ENCODE measurements at regions not wholly inside any gene's neighbourhood (a gene's known extent, or its start where the extent isn't known, plus 50 kb on each side); places are given as distances from the start of the nearest gene placed in this dataset.

DNA sequence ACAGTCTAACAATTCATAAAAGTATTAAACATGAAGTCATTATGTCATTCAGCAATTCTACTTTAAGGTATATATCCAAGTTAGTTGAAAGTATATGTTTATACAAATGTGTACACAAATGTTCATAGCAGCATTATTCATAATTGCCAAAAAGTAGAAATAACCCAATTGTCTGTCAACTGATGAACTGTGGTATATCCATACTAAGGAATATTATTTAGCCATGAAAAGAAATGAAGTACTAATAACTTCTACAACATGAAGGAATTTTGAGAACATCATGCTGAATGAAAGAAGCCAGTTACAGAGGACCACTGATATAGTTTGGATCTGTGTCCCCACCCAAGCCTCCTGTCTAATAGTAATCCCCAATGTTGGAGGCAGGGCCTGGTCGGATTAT, 224.3 kb downstream of the SPATA31D1 start:
- no peak for DNase-seq
- peaks cover 10 to 31% (median 18%) of the 10 kb centered on the region in 7 donors for H3K9me3 Mint-ChIP-seq
- ATAC-seq (ENCODE audit: low read depth in 2 of 2): no peak
- peaks cover 6 to 25% of the 10 kb centered on the region in 2 donors for H3K36me3 Mint-ChIP-seq
- peaks cover 0 to 9% (median 0%) of the 10 kb centered on the region in 3 donors for H3K27me3 Mint-ChIP-seq
- H3K4me3 Mint-ChIP-seq: no peak overlapping the region
- peaks cover 14 to 29% (median 22%) of the 10 kb centered on the region in 3 donors for H3K4me1 Mint-ChIP-seq
- H3K27ac Mint-ChIP-seq: no peak overlapping the region

GRCh38 chr9:82216435-82216834, 227.9 kb downstream of the SPATA31D1 start:
- Mint-ChIP-seq H3K4me1 (peaks cover 5 to 10% (median 9%) of the 10 kb centered on the region in 3 donors), H3K9me3 (peaks cover 0 to 16% (median 5%) of the 10 kb centered on the region in 7 donors), H3K4me3 (no peak overlapping the region), H3K27ac (peak overlapping the region in 1 of 6 donors; percentile 25), H3K36me3 (no peaks in the 10 kb centered on the region), H3K27me3 (peaks cover 0 to 14% (median 0%) of the 10 kb centered on the region in 3 donors)
- no peak for DNase-seq
- no peak for ATAC-seq (ENCODE audit: low read depth in 2 of 2)

GRCh38 chr9:82223442-82223841, 234.9 kb downstream of the SPATA31D1 start:
- no peak for ATAC-seq (ENCODE audit: low read depth in 2 of 2)
- Mint-ChIP-seq H3K9me3 (peaks cover 0 to 11% (median 4%) of the 10 kb centered on the region in 7 donors), H3K4me1 (peaks cover 0 to 6% (median 0%) of the 10 kb centered on the region in 3 donors), H3K27me3 (peaks cover 0 to 5% (median 5%) of the 10 kb centered on the region in 3 donors), H3K27ac (no peak overlapping the region), H3K4me3 (no peak overlapping the region), H3K36me3 (no peaks in the 10 kb centered on the region)
- no peak for DNase-seq

- ATAC-seq (ENCODE audit: low read depth in 2 of 2) (no peak), DNase-seq (no peak)
- peaks cover 0 to 5% (median 0%) of the 10 kb centered on the region in 3 donors for H3K27me3 Mint-ChIP-seq
- H3K27ac Mint-ChIP-seq: no peak overlapping the region
- peaks cover 13 to 37% of the 10 kb centered on the region in 2 donors for H3K36me3 Mint-ChIP-seq
- H3K9me3 Mint-ChIP-seq: peaks cover 6 to 54% (median 32%) of the 10 kb centered on the region in 7 donors
- peak overlapping the region in 1 of 8 donors; percentile 42 for H3K4me3 Mint-ChIP-seq
- peaks cover 12 to 15% (median 14%) of the 10 kb centered on the region in 3 donors for H3K4me1 Mint-ChIP-seq
These were observed 242.8 kb downstream of the SPATA31D1 start for GRCh38 chr9:82231411-82231810.

- peak; percentile 21 for DNase-seq
- H3K9me3 Mint-ChIP-seq: peaks cover 6 to 56% (median 29%) of the 10 kb centered on the region in 7 donors
- ATAC-seq (ENCODE audit: low read depth in 2 of 2): peak; percentile 69 to 82
These were observed 245.8 kb downstream of the SPATA31D1 start for GRCh38 chr9:82234160-82234943.

DNA sequence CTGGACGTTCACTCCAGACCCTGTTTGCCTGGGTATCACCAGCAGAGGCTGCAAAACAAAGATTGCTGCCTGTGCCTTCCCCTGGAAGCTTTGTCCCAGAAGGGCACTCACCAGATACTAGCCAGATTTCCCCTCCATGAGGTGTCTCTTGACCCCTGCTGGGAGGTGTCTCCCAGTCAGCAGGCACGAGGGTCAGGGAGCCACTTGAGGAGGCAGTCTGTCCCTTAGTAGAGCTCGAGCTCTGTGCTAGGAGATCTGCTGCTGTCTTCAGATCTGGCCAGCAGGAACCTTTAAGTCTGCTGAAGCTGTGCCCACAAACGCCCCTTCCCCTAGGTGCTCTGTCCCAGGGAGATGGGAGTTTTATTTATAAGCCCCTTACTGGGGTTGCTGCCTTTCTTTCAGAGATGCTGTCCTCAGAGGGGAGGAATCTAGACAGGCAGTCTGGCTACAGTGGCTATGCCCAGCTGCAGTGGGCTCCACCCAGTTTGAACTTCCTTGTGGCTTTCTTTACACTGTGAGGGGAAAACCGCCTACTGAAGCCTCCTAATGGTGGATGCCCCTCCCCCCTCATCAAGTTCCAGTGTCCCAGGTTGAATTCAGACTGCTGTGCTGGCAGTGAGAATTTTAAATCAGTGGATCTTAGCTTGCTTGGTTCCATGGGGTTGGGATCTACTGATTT, 253.9 kb downstream of the SPATA31D1 start:
- peak overlapping the region in 6 of 8 donors; percentile 13 to 62 (median 54) for H3K4me3 Mint-ChIP-seq
- no peaks in the 10 kb centered on the region for H3K27me3 Mint-ChIP-seq
- peaks cover 13 to 47% (median 24%) of the 10 kb centered on the region in 3 donors for H3K4me1 Mint-ChIP-seq
- peaks cover 12 to 41% of the 10 kb centered on the region in 2 donors for H3K36me3 Mint-ChIP-seq
- H3K27ac Mint-ChIP-seq: peak overlapping the region in 3 of 6 donors; percentile 26 to 60 (median 54)
- peak; percentile 40 to 48 for ATAC-seq (ENCODE audit: low read depth in 2 of 2)
- no peak for DNase-seq
- peaks cover 17 to 60% (median 31%) of the 10 kb centered on the region in 7 donors for H3K9me3 Mint-ChIP-seq

More at GRCh38 chr9:82234160-82234943, 245.8 kb downstream of the SPATA31D1 start:
- H3K36me3 Mint-ChIP-seq: peaks cover 14 to 33% of the 10 kb centered on the region in 2 donors
- H3K27me3 Mint-ChIP-seq: no peaks in the 10 kb centered on the region
- H3K4me3 Mint-ChIP-seq: peak overlapping the region in 5 of 8 donors; percentile 0 to 55 (median 7)
- H3K27ac Mint-ChIP-seq: peak overlapping the region in 1 of 6 donors; percentile 90
- peaks cover 14 to 18% (median 15%) of the 10 kb centered on the region in 3 donors for H3K4me1 Mint-ChIP-seq

GRCh38 chr9:82247318-82247717, 258.7 kb downstream of the SPATA31D1 start:
- ATAC-seq (ENCODE audit: low read depth in 2 of 2) (peak; percentile 68 to 81), DNase-seq (no peak)
- H3K36me3 Mint-ChIP-seq: peaks cover 0 to 10% of the 10 kb centered on the region in 2 donors
- no peaks in the 10 kb centered on the region for H3K27me3 Mint-ChIP-seq
- no peak overlapping the region for H3K4me3 Mint-ChIP-seq
- H3K9me3 Mint-ChIP-seq: peaks cover 0 to 16% (median under 1%) of the 10 kb centered on the region in 7 donors
- peaks cover 6 to 38% (median 24%) of the 10 kb centered on the region in 3 donors for H3K4me1 Mint-ChIP-seq
- peak overlapping the region in 2 of 6 donors; percentile 43 to 84 for H3K27ac Mint-ChIP-seq

DNA sequence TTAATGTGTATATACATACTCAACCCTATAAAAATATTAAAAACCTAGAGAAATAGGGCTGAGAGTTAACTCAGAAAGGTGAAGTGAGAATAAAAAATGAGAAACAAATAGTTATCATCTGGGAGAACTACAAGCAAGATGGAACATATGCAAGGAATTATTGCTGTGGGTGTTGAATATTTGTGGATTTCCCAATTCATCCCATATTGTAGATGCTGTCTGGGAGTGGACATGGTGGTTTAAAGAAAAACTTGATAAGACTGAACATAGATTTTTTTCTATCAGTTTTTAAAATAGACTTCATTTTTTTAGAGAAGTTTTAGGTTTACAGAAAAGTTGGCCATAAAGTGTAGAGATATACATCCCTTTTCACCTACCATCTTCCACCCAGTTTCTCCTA, 263.5 kb downstream of the SPATA31D1 start:
- Mint-ChIP-seq H3K4me3 (no peak overlapping the region), H3K27me3 (no peaks in the 10 kb centered on the region), H3K27ac (no peak overlapping the region), H3K4me1 (peaks cover 0 to 10% (median 9%) of the 10 kb centered on the region in 3 donors), H3K9me3 (peaks cover 0 to 3% (median 0%) of the 10 kb centered on the region in 7 donors), H3K36me3 (no peaks in the 10 kb centered on the region)
- DNase-seq (no peak), ATAC-seq (ENCODE audit: low read depth in 2 of 2) (no peak)

DNA sequence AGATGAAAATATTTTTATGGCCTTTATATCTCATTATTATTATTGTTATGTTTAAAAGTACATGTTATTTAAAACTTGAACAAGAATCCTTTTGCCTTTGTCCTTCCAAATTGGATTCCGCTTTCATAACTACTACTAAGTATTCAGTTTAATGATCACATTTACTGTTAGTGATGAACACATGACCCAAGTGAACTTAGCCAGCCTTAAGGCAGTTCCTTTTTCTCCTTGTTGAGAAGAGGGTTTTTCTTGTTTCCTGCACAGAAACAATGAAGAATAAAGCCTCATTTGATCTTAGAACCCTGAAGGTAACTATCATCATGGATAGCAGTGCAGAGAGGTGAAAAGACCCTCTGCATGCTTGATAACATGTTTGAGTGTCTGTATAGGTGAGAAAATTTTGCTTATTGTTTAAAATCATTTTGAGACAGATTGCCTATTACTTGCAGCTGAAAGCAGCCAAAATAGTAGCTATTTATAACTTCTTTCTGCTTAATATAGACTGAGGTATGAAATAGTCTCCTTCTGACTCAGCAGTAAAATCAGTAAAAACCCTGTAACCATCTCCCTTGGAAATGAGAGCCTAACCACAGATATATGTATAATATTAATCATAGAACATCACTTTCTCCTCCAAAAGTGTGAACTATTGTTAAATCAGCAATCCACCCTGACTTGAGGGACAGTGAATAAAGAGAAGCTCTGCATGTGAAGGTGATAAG, 266.2 kb downstream of the SPATA31D1 start:
- DNase-seq: no peak
- H3K4me3 Mint-ChIP-seq: no peak overlapping the region

DNA sequence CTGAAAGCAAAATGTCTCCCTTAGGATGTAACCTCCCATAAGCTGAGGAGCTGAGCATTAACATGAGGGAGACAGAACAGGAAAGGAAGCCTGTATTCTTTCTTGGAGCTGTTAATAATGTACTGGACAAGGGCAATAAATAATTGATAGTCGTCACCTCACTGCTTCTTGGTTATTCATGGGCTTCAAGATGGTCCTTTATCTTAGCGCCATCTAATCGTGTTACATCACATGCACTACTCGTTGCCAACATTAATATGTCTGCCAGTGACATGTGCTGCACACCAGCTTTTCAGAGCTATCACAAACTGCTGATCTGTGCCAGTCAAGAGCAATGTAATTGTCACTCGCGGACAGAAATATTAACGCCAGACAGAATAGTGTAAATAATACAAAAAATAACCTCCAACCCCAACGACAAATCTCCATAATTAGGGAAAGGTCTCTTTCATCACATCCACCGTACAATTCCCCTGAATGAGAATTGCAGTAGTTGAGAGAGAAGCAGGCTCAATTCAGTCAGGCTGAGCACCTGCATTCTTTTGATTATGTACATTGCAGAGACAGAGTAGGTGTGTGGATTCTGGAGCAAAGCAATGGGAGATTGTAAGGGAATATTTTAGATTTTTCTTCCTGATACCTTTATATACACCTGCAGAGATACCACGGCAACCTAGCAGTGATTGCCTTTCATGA, 267.1 kb downstream of the SPATA31D1 start:
- Mint-ChIP-seq H3K36me3 (no peaks in the 10 kb centered on the region), H3K9me3 (peaks cover 0 to 3% (median 0%) of the 10 kb centered on the region in 7 donors), H3K4me3 (no peak overlapping the region), H3K27me3 (no peaks in the 10 kb centered on the region), H3K27ac (no peak overlapping the region), H3K4me1 (no peaks in the 10 kb centered on the region)
- no peak for DNase-seq
- ATAC-seq (ENCODE audit: low read depth in 2 of 2): no peak

More for the DNA sequence above, 266.2 kb downstream of the SPATA31D1 start:
- Mint-ChIP-seq H3K9me3 (peaks cover 0 to 3% (median 0%) of the 10 kb centered on the region in 7 donors), H3K27ac (no peak overlapping the region), H3K36me3 (no peaks in the 10 kb centered on the region), H3K27me3 (no peaks in the 10 kb centered on the region), H3K4me1 (no peaks in the 10 kb centered on the region)
- ATAC-seq (ENCODE audit: low read depth in 2 of 2): no peak

- Mint-ChIP-seq H3K4me3 (no peak overlapping the region), H3K27ac (no peak overlapping the region), H3K36me3 (peaks cover 0 to 6% of the 10 kb centered on the region in 2 donors), H3K4me1 (no peaks in the 10 kb centered on the region), H3K9me3 (peaks cover 1 to 12% (median 4%) of the 10 kb centered on the region in 7 donors), H3K27me3 (no peaks in the 10 kb centered on the region)
- ATAC-seq (ENCODE audit: low read depth in 2 of 2): no peak
- DNase-seq: no peak
These were observed 272.1 kb downstream of the SPATA31D1 start for GRCh38 chr9:82260691-82261090.

- Mint-ChIP-seq H3K27ac (peak overlapping the region in 1 of 6 donors; percentile 39), H3K9me3 (peaks cover 0 to 12% (median 4%) of the 10 kb centered on the region in 7 donors), H3K36me3 (peaks cover 0 to 6% of the 10 kb centered on the region in 2 donors), H3K27me3 (no peaks in the 10 kb centered on the region), H3K4me3 (no peak overlapping the region), H3K4me1 (no peaks in the 10 kb centered on the region)
- DNase-seq (no peak), ATAC-seq (ENCODE audit: low read depth in 2 of 2) (no peak)
These were observed 275.0 kb downstream of the SPATA31D1 start for GRCh38 chr9:82263619-82264018.
